SK-N-SH (cell line): ENCODE measurements at regions not wholly inside any gene's neighbourhood (a gene's known extent, or its start where the extent isn't known, plus 50 kb on each side); places are given as distances from the start of the nearest gene placed in this dataset.

Experiments
- CTCF ChIA-PET: fragments of 300-600, 350-600 bp; formaldehyde crosslinking; extraction: SDS; loops from one replicate; lab custom pipeline; 2021; lab: Yijun Ruan, JAX
- POLR2A ChIA-PET: fragments of 350-600 bp; sonication (Branson Sonifier 250); formaldehyde crosslinking; extraction: SDS; loops from one replicate; lab custom pipeline; 2020; ENCODE audit warnings: antibody characterized with exemption, inconsistent platforms; lab: Yijun Ruan, JAX
- DNase-seq: peaks from one replicate; pipeline ENCODE4 v3.0.0; 2012
- H2AFZ ChIP-seq: fragments of 200-600 bp; sonication (generic); 2 replicates; pipeline ENCODE4 v1.8.1; 2016; ENCODE audit warnings: antibody characterized with exemption, mild to moderate bottlenecking, low read depth
- H3F3A ChIP-seq: fragments of 200-600 bp; sonication (generic); replicated peaks from 2 replicates; pipeline ENCODE3; 2016; ENCODE audit warnings: antibody characterized with exemption, mild to moderate bottlenecking; ENCODE audit not compliant: insufficient read depth
- H3K27ac ChIP-seq, 2 experiments: fragments of 200-500 bp in 1 of 2; fragments of 200-600 bp in 1 of 2; sonication (Bioruptor generic) in 1 of 2; sonication (generic), shearing (Covaris generic) in 1 of 2; 2 replicates each; pipeline versions ENCODE4 v1.5.1 to v1.6.1; 2014 to 2016; ENCODE audit warnings: low read depth in 2 of 2, inconsistent platforms in 1 of 2, low read length in 1 of 2, mild to moderate bottlenecking in 1 of 2, mixed read lengths in 1 of 2
- H3K27me3 ChIP-seq: fragments of 200-600 bp; sonication (generic), shearing (Covaris generic); 2 replicates; pipeline ENCODE4 v1.6.1; 2016; ENCODE audit warnings: mixed run types; ENCODE audit not compliant: insufficient read depth
- H3K36me3 ChIP-seq, 2 experiments: fragments of 200-500 bp in 1 of 2; fragments of 200-600 bp in 1 of 2; sonication (Bioruptor generic) in 1 of 2; sonication (generic) in 1 of 2; replicated peaks in 1 of 2; 2 replicates each; pipeline versions ENCODE3 to v1.5.1; 2014 to 2016; ENCODE audit warnings: low read length in 1 of 2, mild to moderate bottlenecking in 1 of 2; ENCODE audit not compliant: insufficient read depth in 2 of 2, control insufficient read depth in 1 of 2
- H3K4me1 ChIP-seq, 2 experiments: fragments of 200-500 bp in 1 of 2; fragments of 200-600 bp in 1 of 2; sonication (Bioruptor generic) in 1 of 2; sonication (generic), shearing (Covaris generic) in 1 of 2; 2 replicates each; pipeline versions ENCODE4 v1.5.1 to v1.6.1; 2014 to 2016; ENCODE audit warnings: low read depth in 1 of 2, low read length in 1 of 2, mixed run types in 1 of 2; ENCODE audit not compliant: insufficient read depth in 2 of 2, control insufficient read depth in 1 of 2
- H3K4me2 ChIP-seq: fragments of 200-600 bp; sonication (generic), shearing (Covaris generic); 2 replicates; pipeline ENCODE4 v1.6.1; 2017; ENCODE audit warnings: mixed run types
- H3K4me3 ChIP-seq, 2 experiments: fragments of 200-500 bp in 1 of 2; fragments of 200-600 bp in 1 of 2; sonication (Bioruptor generic) in 1 of 2; sonication (generic), shearing (Covaris generic) in 1 of 2; 2 replicates each; pipeline versions ENCODE4 v1.5.1 to v1.8.1; 2014 to 2016; ENCODE audit warnings: low read depth in 2 of 2, inconsistent platforms in 1 of 2, low read length in 1 of 2, mild to moderate bottlenecking in 1 of 2, mixed read lengths in 1 of 2, moderate library complexity in 1 of 2
- H3K79me2 ChIP-seq: fragments of 200-600 bp; sonication (generic); 2 replicates; pipeline ENCODE4 v1.8.1; 2017; ENCODE audit warnings: mild to moderate bottlenecking; ENCODE audit not compliant: insufficient read depth
- H3K9ac ChIP-seq: fragments of 200-600 bp; sonication (generic); 2 replicates; pipeline ENCODE4 v1.6.1; 2017; ENCODE audit warnings: mixed run types
- H3K9me2 ChIP-seq: fragments of 200-600 bp; sonication (generic); 2 replicates; pipeline ENCODE4 v1.6.1; 2017; ENCODE audit warnings: mixed run types
- H3K9me3 ChIP-seq: fragments of 200-600 bp; sonication (generic); 2 replicates; pipeline ENCODE4 v1.6.1; 2017; ENCODE audit warnings: mixed run types, mild to moderate bottlenecking, moderate library complexity
- H4K20me1 ChIP-seq: fragments of 200-600 bp; sonication (generic); 2 replicates; pipeline ENCODE4 v1.6.1; 2017; ENCODE audit warnings: mild to moderate bottlenecking, mixed run types; ENCODE audit not compliant: insufficient read depth
- CHD2 ChIP-seq: fragments of 150-350 bp; IDR thresholded peaks from 2 replicates; pipeline ENCODE4 v1.6.1; 2018; ENCODE audit warnings: low read length; ENCODE audit not compliant: partially characterized antibody
- EP300 ChIP-seq, 2 experiments: IDR thresholded peaks; 2 replicates each; pipeline versions ENCODE4 v1.4.0 to v1.6.1; 2012; ENCODE audit warnings: borderline replicate concordance in 1 of 2, low read depth in 1 of 2, low read length in 1 of 2
- JUND ChIP-seq: IDR thresholded peaks from 2 replicates; pipeline ENCODE4 v1.4.0; 2012
- MEF2A ChIP-seq: IDR thresholded peaks from 2 replicates; pipeline ENCODE4 v1.4.0; 2012; ENCODE audit warnings: low read depth, borderline replicate concordance
- NFIC ChIP-seq: IDR thresholded peaks from 2 replicates; pipeline ENCODE4 v1.4.0; 2012; ENCODE audit warnings: borderline replicate concordance
- PBX3 ChIP-seq: IDR thresholded peaks from 2 replicates; pipeline ENCODE4; 2012
- RFX5 ChIP-seq: IDR thresholded peaks from 2 replicates; pipeline ENCODE4 v1.6.1; 2012; ENCODE audit warnings: mild to moderate bottlenecking, improper control_type of control experiment, low read length
- RXRA ChIP-seq: IDR thresholded peaks from 2 replicates; pipeline ENCODE4 v1.4.0; 2012; ENCODE audit warnings: low read depth, mild to moderate bottlenecking, borderline replicate concordance
- TCF12 ChIP-seq: IDR thresholded peaks from 2 replicates; pipeline ENCODE4 v1.4.0; 2012
- TEAD4 ChIP-seq: IDR thresholded peaks from 2 replicates; pipeline ENCODE4 v1.4.0; 2012; ENCODE audit warnings: mild to moderate bottlenecking, borderline replicate concordance; ENCODE audit not compliant: insufficient read depth
- WGBS: methylation state at CpG from one replicate; pipeline ENCODE4 v1.1.6; 2017; ENCODE audit warnings: low lambda C conversion rate; 5-methylcytosine and 5-hydroxymethylcytosine counted together
- TF ChIP-seq, protein P1 (sequence below): IDR thresholded peaks from 2 replicates; pipeline ENCODE4 v1.6.1; 2012; ENCODE audit warnings: mild to moderate bottlenecking, low read depth, low read length, moderate library complexity

DNA sequence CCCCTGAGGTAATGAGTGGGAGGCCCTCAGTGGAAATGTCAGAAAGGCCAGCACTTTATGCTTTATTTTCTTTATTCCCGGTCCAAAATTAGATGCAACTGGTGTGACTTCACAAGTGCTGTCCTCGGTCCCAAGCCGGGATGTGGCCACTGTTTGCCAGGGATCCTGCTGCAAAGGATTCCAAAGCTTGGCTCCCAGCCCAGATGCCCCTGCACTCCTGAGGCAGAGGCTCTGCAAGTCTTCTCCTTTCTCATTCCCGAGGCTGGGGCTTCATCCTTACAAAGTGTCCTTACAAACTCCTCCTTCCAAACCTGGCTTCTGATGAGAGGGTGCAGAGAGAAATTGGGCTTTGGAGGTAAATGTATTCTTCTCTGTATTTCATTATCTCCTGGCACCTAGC lies 544.3 kb upstream of the DPP6 start:
- H4K20me1 ChIP-seq = no peaks in the 10 kb centered on the region
- no peak overlapping the region; a peak in 1 of 4 replicates for H3K4me3 ChIP-seq
- H3F3A ChIP-seq = no peaks in the 10 kb centered on the region
- H3K4me1 ChIP-seq = no peaks in the 10 kb centered on the region
- TF ChIP-seq TEAD4 (no peak), RXRA (no peak), MEF2A (no peak)
- TF ChIP-seq, protein P1, sequence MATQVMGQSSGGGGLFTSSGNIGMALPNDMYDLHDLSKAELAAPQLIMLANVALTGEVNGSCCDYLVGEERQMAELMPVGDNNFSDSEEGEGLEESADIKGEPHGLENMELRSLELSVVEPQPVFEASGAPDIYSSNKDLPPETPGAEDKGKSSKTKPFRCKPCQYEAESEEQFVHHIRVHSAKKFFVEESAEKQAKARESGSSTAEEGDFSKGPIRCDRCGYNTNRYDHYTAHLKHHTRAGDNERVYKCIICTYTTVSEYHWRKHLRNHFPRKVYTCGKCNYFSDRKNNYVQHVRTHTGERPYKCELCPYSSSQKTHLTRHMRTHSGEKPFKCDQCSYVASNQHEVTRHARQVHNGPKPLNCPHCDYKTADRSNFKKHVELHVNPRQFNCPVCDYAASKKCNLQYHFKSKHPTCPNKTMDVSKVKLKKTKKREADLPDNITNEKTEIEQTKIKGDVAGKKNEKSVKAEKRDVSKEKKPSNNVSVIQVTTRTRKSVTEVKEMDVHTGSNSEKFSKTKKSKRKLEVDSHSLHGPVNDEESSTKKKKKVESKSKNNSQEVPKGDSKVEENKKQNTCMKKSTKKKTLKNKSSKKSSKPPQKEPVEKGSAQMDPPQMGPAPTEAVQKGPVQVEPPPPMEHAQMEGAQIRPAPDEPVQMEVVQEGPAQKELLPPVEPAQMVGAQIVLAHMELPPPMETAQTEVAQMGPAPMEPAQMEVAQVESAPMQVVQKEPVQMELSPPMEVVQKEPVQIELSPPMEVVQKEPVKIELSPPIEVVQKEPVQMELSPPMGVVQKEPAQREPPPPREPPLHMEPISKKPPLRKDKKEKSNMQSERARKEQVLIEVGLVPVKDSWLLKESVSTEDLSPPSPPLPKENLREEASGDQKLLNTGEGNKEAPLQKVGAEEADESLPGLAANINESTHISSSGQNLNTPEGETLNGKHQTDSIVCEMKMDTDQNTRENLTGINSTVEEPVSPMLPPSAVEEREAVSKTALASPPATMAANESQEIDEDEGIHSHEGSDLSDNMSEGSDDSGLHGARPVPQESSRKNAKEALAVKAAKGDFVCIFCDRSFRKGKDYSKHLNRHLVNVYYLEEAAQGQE = no peak
- WGBS = 0% methylated on average over 4 of the region's 4 CpGs
- DNase-seq = no peak
- no peak overlapping the region for H3K4me2 ChIP-seq
- H3K9me3 ChIP-seq = 0 out of 2 replicates have a peak, but pooled peaks cover 3% of the 10 kb centered on the region
- no peak overlapping the region for H2AFZ ChIP-seq
- no peaks in the 10 kb centered on the region for H3K79me2 ChIP-seq
- ChIA-PET CTCF (no interaction called here), POLR2A (no interaction called here)
- no peaks in the 10 kb centered on the region for H3K36me3 ChIP-seq
- H3K9me2 ChIP-seq = 0 out of 2 replicates have a peak, but pooled peaks cover 3% of the 10 kb centered on the region
- no peaks in the 10 kb centered on the region for H3K27me3 ChIP-seq
- H3K9ac ChIP-seq = no peak overlapping the region
- no peak overlapping the region for H3K27ac ChIP-seq

- H3K27me3 ChIP-seq = no peaks in the 10 kb centered on the region
- H3K4me1 ChIP-seq = no peaks in the 10 kb centered on the region
- H3K9me2 ChIP-seq = 0 out of 2 replicates have a peak, but pooled peaks cover 3% of the 10 kb centered on the region
- ChIA-PET POLR2A (no interaction called here), CTCF (no interaction called here)
- no peak overlapping the region for H2AFZ ChIP-seq
- no peak overlapping the region for H3K4me3 ChIP-seq
- no peaks in the 10 kb centered on the region for H3K79me2 ChIP-seq
- H3K4me2 ChIP-seq = no peak overlapping the region
- H3K27ac ChIP-seq = no peak overlapping the region
- TF ChIP-seq EP300 (IDR thresholded peaks at IDR 0.05; ENCODE audit: borderline replicate concordance in 1 of 2, low read depth in 1 of 2, low read length in 1 of 2) (no peak), TCF12 (no peak), RFX5 (no peak), TEAD4 (no peak), CHD2 (no peak), JUND (no peak), PBX3 (no peak), NFIC (no peak)
- TF ChIP-seq, protein P1 = no peak
- H4K20me1 ChIP-seq = no peaks in the 10 kb centered on the region
- WGBS = 1% methylated on average over 3 of the region's 3 CpGs
- no peaks in the 10 kb centered on the region for H3F3A ChIP-seq
- DNase-seq = no peak
- H3K9me3 ChIP-seq = 0 out of 2 replicates have a peak, but pooled peaks cover 3% of the 10 kb centered on the region
- H3K9ac ChIP-seq = no peak overlapping the region
- no peaks in the 10 kb centered on the region for H3K36me3 ChIP-seq
Observed at GRCh38 chr7:153509768-153510167, 542.4 kb upstream of the DPP6 start.
